ENCODE measurements at regions not wholly inside any gene's neighbourhood (a gene's known extent, or its start where the extent isn't known, plus 50 kb on each side); places are given as distances from the start of the nearest gene placed in this dataset.

DNA sequence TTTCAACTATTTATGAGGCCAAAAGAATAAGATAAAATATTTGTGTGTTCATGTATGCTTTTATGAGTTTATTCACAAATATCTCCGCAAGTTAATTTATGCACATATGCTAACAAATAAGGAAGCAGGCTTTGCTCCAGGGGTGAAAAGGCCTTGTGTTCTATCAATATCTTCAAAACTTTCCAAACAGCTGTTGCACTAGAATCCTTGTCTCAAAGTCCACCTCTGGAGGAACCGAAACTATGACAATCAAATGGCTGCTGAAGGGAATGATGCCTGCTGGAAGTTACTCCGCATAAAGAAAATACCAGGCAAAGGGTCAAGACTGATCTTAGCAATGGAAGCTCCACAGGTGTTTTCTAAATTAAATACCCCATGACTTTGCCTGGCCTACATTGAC, 145.0 kb upstream of the GHITM start:
- TF ChIP-seq, protein P1, sequence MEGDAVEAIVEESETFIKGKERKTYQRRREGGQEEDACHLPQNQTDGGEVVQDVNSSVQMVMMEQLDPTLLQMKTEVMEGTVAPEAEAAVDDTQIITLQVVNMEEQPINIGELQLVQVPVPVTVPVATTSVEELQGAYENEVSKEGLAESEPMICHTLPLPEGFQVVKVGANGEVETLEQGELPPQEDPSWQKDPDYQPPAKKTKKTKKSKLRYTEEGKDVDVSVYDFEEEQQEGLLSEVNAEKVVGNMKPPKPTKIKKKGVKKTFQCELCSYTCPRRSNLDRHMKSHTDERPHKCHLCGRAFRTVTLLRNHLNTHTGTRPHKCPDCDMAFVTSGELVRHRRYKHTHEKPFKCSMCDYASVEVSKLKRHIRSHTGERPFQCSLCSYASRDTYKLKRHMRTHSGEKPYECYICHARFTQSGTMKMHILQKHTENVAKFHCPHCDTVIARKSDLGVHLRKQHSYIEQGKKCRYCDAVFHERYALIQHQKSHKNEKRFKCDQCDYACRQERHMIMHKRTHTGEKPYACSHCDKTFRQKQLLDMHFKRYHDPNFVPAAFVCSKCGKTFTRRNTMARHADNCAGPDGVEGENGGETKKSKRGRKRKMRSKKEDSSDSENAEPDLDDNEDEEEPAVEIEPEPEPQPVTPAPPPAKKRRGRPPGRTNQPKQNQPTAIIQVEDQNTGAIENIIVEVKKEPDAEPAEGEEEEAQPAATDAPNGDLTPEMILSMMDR (IDR thresholded peaks at IDR 0.05; ENCODE audit: control extremely low read depth, extremely low read depth, low read depth, missing control alignments), result no peak
- ChIA-PET CTCF (interaction anchor here (0.9 to 1.4 kb wide), 2 partner anchors 10 to 79 kb away, joined by 3 read pairs; no protein-coding TSS in a partner anchor), POLR2A (no interaction called here)
- DNase-seq (ENCODE audit: extremely low spot score), result no peak

GRCh38 chr10:83995738-83996331, 143.5 kb upstream of the GHITM start:
- TF ChIP-seq, protein P1 (IDR thresholded peaks at IDR 0.05; ENCODE audit: control extremely low read depth, extremely low read depth, low read depth, missing control alignments), result no peak
- DNase-seq (ENCODE audit: extremely low spot score), result no peak
- ChIA-PET POLR2A (no interaction called here), CTCF (interaction anchor here (1.1 to 1.2 kb wide), 2 partner anchors 15 to 17 kb away, joined by 4 to 5 read pairs; no protein-coding TSS in a partner anchor)

DNA sequence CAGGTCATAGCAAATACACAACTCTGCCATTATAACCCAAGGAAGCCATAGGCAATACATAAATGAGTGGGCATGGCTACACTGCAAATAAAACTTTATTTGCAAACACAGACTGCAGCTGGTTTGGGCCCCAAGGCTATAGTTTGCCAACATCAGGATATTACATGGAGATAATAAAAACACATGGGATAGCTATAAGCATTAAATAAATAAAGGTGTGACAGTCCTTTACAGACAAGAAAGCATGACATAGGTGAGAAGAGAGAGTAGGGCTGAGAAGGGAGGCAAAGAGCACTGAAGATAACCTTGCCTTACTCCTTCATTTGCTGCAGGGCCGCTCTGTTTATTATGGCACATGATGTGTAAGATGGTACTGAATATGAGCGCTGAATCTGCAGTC, 135.1 kb upstream of the GHITM start:
- TF ChIP-seq, protein P1 (IDR thresholded peaks at IDR 0.05; ENCODE audit: control extremely low read depth, extremely low read depth, low read depth, missing control alignments), result no peak
- ChIA-PET POLR2A (no interaction called here), CTCF (interaction anchor here (0.7 kb wide), 1 partner anchor 9 kb away, joined by 3 read pairs; no protein-coding TSS in a partner anchor)
- DNase-seq (ENCODE audit: extremely low spot score), result no peak

- TF ChIP-seq, protein P1 (IDR thresholded peaks at IDR 0.05; ENCODE audit: control extremely low read depth, extremely low read depth, low read depth, missing control alignments), result no peak
- CTCF ChIA-PET, result interaction anchor here (0.6 kb wide), 1 partner anchor 281 kb away, joined by 3 read pairs; no protein-coding TSS in a partner anchor
- DNase-seq (ENCODE audit: extremely low spot score), result no peak
- POLR2A ChIA-PET, result no interaction called here
Observed at GRCh38 chr10:84005403-84005802, 133.9 kb upstream of the GHITM start.

DNA sequence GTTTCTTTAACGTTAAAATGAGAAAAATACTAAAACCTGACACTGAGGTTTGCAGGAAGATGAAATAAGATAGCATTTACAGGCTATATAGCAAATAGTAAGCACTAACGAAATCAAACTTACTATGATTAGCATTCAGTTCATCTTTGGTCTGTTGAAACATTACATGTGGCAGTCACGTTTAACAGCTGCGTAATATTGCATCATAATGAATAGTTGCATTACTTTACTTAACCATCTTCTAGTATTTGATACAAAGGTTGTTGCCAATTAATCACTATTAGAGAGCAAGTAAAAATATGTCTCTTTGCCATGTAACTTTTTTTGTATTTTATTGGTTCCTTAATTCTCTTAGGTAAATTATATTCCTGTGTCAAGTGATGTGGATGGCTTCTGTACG, 131.8 kb upstream of the GHITM start:
- TF ChIP-seq, protein P1 (IDR thresholded peaks at IDR 0.05; ENCODE audit: control extremely low read depth, extremely low read depth, low read depth, missing control alignments), result no peak
- ChIA-PET CTCF (interaction anchor here (0.7 to 1.2 kb wide), 3 partner anchors 9 to 27 kb away, joined by 3 to 4 read pairs (median 3); no protein-coding TSS in a partner anchor), POLR2A (no interaction called here)
- no peak for DNase-seq (ENCODE audit: extremely low spot score)

DNA sequence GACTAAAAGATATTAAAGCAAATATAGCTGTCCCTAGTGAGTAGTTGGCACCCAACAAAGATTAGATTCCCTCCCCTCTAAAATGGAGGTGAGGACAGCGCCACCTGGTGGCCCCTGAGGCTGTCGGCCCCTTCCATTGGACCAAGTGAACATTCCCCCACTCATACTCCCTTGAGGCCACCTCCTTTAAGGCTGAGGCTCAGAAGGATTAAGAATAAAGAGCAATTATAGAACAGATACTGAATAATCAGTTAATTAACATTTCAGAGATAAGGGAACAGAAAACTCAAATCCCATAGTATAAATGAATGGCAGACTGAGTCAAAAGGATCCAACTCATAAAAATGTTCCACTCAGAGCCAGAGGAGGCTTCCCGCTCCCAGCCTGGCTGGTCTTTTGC, 130.4 kb upstream of the GHITM start:
- TF ChIP-seq, protein P1 (IDR thresholded peaks at IDR 0.05; ENCODE audit: control extremely low read depth, extremely low read depth, low read depth, missing control alignments), result peak; percentile 63
- POLR2A ChIA-PET, result no interaction called here
- DNase-seq (ENCODE audit: extremely low spot score), result peak; percentile 50
- CTCF ChIA-PET, result interaction anchor here (0.7 to 1.0 kb wide), 3 partner anchors 9 to 36 kb away, joined by 3 read pairs; no protein-coding TSS in a partner anchor

All from GM10248 (cell line).